Amniotic stem cell (primary cell): ENCODE measurements at regions not wholly inside any gene's neighbourhood (a gene's known extent, or its start where the extent isn't known, plus 50 kb on each side); places are given as distances from the start of the nearest gene placed in this dataset.

ENCODE experiments used
- DNase-seq: peaks from one replicate; lab custom pipeline; 2025; lab: John Stamatoyannopoulos, UW

- no peak for DNase-seq
Measured at GRCh38 chr6:30806581-30807183, 62.3 kb upstream of the IER3 start.

- no peak for DNase-seq
Measured at GRCh38 chr6:30804333-30804732, 60.0 kb upstream of the IER3 start.

- DNase-seq = no peak
Measured at GRCh38 chr6:30802731-30803130, 58.4 kb upstream of the IER3 start.

GRCh38 chr6:30801950-30802349 lies 57.6 kb upstream of the IER3 start:
- no peak for DNase-seq

- DNase-seq = no peak
Measured at GRCh38 chr6:30800871-30801270, 56.5 kb upstream of the IER3 start.

- no peak for DNase-seq
Measured at GRCh38 chr6:30799210-30799609, 54.9 kb upstream of the IER3 start.

- no peak for DNase-seq
Measured at GRCh38 chr6:30798494-30798893, 54.1 kb upstream of the IER3 start.

GRCh38 chr6:30795549-30796293 lies 51.4 kb upstream of the IER3 start:
- DNase-seq = no peak
